Omental fat pad (tissue), 3 donors: ENCODE measurements at regions not wholly inside any gene's neighbourhood (a gene's known extent, or its start where the extent isn't known, plus 50 kb on each side); places are given as distances from the start of the nearest gene placed in this dataset.

Experiments
- ATAC-seq: fragments of 150-250 bp; one replicate; pipeline ENCODE4 v1.9.1; 2016; ENCODE audit warnings: mild to moderate bottlenecking, moderate library complexity; ENCODE audit not compliant: low FRiP score
- DNase-seq: peaks from one replicate; pipeline ENCODE4 v3.0.0-alpha.2; 2019; ENCODE audit warnings: low spot score
- CTCF ChIP-seq, 3 donors: fragments of 450-650 bp; IDR thresholded peaks; one replicate each; pipeline ENCODE4 v1.5.1; 2016 to 2017; ENCODE audit warnings: antibody characterized with exemption in 3 of 3, mild to moderate bottlenecking in 3 of 3, moderate library complexity in 2 of 3

- no peak for TF ChIP-seq CTCF (IDR thresholded peaks at IDR 0.05)
- no peak for ATAC-seq
- no peak for DNase-seq
Measured at GRCh38 chr4:124768596-124769365, 56.2 kb upstream of the ANKRD50 start.

- TF ChIP-seq CTCF (IDR thresholded peaks at IDR 0.05) = no peak
- ATAC-seq = no peak
- no peak for DNase-seq
Measured at GRCh38 chr4:124762956-124763355, 50.4 kb upstream of the ANKRD50 start.
